HG03460 (cell line): ENCODE measurements at regions not wholly inside any gene's neighbourhood (a gene's known extent, or its start where the extent isn't known, plus 50 kb on each side); places are given as distances from the start of the nearest gene placed in this dataset.
"Not testable (repeated sequence)": the region's sequence is repeated elsewhere in the genome, so short reads cannot be mapped to it uniquely, and the experiment has no call there.

ENCODE experiments used
- ATAC-seq: cut with Tn5 transposase; IDR thresholded peaks from one replicate; pipeline ENCODE4 v1.9.1; 2021; ENCODE audit not compliant: unreplicated experiment

GRCh38 chr9:108803428-108804065 is 52.2 kb downstream of the ACTL7B start:
- no peak for ATAC-seq

GRCh38 chr9:108802967-108803366 is 52.8 kb downstream of the ACTL7B start:
- no peak for ATAC-seq

- ATAC-seq, result no peak
These were observed 53.8 kb downstream of the ACTL7B start for GRCh38 chr9:108801949-108802348.

- ATAC-seq, result no peak
These were observed 55.1 kb downstream of the ACTL7B start for GRCh38 chr9:108800632-108801099.

- no peak for ATAC-seq
These were observed 62.2 kb downstream of the ACTL7B start for GRCh38 chr9:108793573-108793972.

- no peak for ATAC-seq
These were observed 66.0 kb downstream of the ACTL7B start for GRCh38 chr9:108789742-108790141.

GRCh38 chr9:108787690-108788048 is 68.1 kb downstream of the ACTL7B start:
- ATAC-seq, result no peak

GRCh38 chr9:108786901-108787689 is 68.7 kb downstream of the ACTL7B start:
- no peak for ATAC-seq

GRCh38 chr9:108786322-108786721 is 69.5 kb downstream of the ACTL7B start:
- no peak for ATAC-seq

GRCh38 chr9:108784998-108785397 is 70.8 kb downstream of the ACTL7B start:
- no peak for ATAC-seq

- no peak for ATAC-seq
These were observed 71.9 kb downstream of the ACTL7B start for GRCh38 chr9:108783731-108784495.

- no peak for ATAC-seq
These were observed 72.5 kb downstream of the ACTL7B start for GRCh38 chr9:108783326-108783725.

- no peak for ATAC-seq
These were observed 74.6 kb downstream of the ACTL7B start for GRCh38 chr9:108780942-108781734.

GRCh38 chr9:108779551-108780325 is 76.0 kb downstream of the ACTL7B start:
- no peak for ATAC-seq

GRCh38 chr9:108776920-108777639 is 78.7 kb downstream of the ACTL7B start:
- no peak for ATAC-seq

- ATAC-seq, result no peak
These were observed 79.9 kb downstream of the ACTL7B start for GRCh38 chr9:108775901-108776306.

- ATAC-seq, result not testable (repeated sequence)
These were observed 81.7 kb downstream of the ACTL7B start for GRCh38 chr9:108774088-108774487.

- no peak for ATAC-seq
These were observed 83.4 kb downstream of the ACTL7B start for GRCh38 chr9:108772301-108772894.

- no peak for ATAC-seq
These were observed 87.0 kb downstream of the ACTL7B start for GRCh38 chr9:108768744-108769143.
